ENCODE measurements at regions not wholly inside any gene's neighbourhood (a gene's known extent, or its start where the extent isn't known, plus 50 kb on each side); places are given as distances from the start of the nearest gene placed in this dataset.
A peak's percentile ranks its signal among the peaks of the same experiment; 100 is the strongest.

- FAIRE-seq (no peak), DNase-seq (ENCODE audit: low read depth in 1 of 2, low spot score in 1 of 2) (no peak), ATAC-seq (no peak)
- ChIA-PET CTCF (no interaction called here), POLR2A (no interaction called here)
- Histone ChIP-seq H3K4me2 (no peak overlapping the region), H3K4me3 (no peak overlapping the region), H3K4me1 (no peaks in the 10 kb centered on the region), H3K9me3 (no peaks in the 10 kb centered on the region), H3K27ac (no peak overlapping the region)
- TF ChIP-seq KDM1A (IDR thresholded peaks at IDR 0.05; ENCODE audit: low read depth): no peak
- 53% methylated on average over 12 of the region's 12 CpGs for WGBS (ENCODE audit: missing lambda C conversion rate)
Observed at GRCh38 chr3:80769683-80770082, 991.8 kb downstream of the GBE1 start.

DNA sequence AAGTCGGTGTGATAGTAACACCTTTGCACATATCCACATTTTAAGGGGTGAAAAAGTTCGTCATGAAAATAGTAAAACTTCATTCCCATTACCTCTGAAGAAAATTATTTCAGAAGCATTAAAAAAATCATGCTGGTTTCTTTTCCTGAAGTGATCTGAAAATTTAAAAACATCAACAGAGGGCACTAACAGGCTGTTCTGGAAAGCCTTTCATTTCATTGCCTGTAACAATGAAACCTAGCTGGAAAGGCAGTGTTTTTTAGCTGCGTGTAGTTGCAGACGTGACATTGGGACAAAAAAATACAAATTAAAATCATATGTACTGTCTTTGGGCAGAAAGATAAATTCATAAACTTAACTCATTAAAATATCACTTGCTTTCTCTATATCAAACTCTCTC lies 993.8 kb downstream of the GBE1 start:
- ATAC-seq: no peak
- peak; percentile 70 for FAIRE-seq
- POLR2A ChIA-PET: no interaction called here
- Histone ChIP-seq H3K27ac (no peak overlapping the region), H3K9me3 (no peaks in the 10 kb centered on the region), H3K4me2 (no peak overlapping the region), H3K4me3 (no peak overlapping the region), H3K4me1 (no peaks in the 10 kb centered on the region)
- TF ChIP-seq ESRRA (IDR thresholded peaks at IDR 0.05; ENCODE audit: borderline replicate concordance, low read length) (no peak), HOXB5 (CRISPR knock-in tag; IDR thresholded peaks at IDR 0.05) (no peak), RAD21 (conservative IDR thresholded peaks at IDR 0.05 in 1 of 2, IDR thresholded peaks at IDR 0.05 in 1 of 2) (no peak), KDM1A (IDR thresholded peaks at IDR 0.05; ENCODE audit: low read depth) (no peak), SREBF2 (IDR thresholded peaks at IDR 0.05) (no peak), EHMT2 (IDR thresholded peaks at IDR 0.05; ENCODE audit: low read depth) (no peak), NPAS2 (CRISPR knock-in tag; IDR thresholded peaks at IDR 0.05; ENCODE audit: borderline replicate concordance) (no peak), KDM5A (IDR thresholded peaks at IDR 0.05) (no peak), RNF2 (IDR thresholded peaks at IDR 0.05; ENCODE audit: borderline replicate concordance, low read depth) (no peak), TP53 (CRISPR knock-in tag; IDR thresholded peaks at IDR 0.05) (no peak), CBX2 (IDR thresholded peaks at IDR 0.05; ENCODE audit: borderline replicate concordance, low read depth) (no peak), CBX8 (IDR thresholded peaks at IDR 0.05) (no peak), SMC3 (IDR thresholded peaks at IDR 0.05) (no peak), RFX5 (IDR thresholded peaks at IDR 0.05) (no peak), BHLHE40 (IDR thresholded peaks at IDR 0.05; ENCODE audit: low read depth, low read length) (no peak)
- TF ChIP-seq, protein P1, sequence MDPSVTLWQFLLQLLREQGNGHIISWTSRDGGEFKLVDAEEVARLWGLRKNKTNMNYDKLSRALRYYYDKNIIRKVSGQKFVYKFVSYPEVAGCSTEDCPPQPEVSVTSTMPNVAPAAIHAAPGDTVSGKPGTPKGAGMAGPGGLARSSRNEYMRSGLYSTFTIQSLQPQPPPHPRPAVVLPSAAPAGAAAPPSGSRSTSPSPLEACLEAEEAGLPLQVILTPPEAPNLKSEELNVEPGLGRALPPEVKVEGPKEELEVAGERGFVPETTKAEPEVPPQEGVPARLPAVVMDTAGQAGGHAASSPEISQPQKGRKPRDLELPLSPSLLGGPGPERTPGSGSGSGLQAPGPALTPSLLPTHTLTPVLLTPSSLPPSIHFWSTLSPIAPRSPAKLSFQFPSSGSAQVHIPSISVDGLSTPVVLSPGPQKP (IDR thresholded peaks at IDR 0.05; ENCODE audit: low read depth, low read length): no peak
- TF ChIP-seq, protein P2, sequence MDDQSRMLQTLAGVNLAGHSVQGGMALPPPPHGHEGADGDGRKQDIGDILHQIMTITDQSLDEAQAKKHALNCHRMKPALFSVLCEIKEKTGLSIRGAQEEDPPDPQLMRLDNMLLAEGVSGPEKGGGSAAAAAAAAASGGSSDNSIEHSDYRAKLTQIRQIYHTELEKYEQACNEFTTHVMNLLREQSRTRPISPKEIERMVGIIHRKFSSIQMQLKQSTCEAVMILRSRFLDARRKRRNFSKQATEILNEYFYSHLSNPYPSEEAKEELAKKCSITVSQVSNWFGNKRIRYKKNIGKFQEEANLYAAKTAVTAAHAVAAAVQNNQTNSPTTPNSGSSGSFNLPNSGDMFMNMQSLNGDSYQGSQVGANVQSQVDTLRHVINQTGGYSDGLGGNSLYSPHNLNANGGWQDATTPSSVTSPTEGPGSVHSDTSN (IDR thresholded peaks at IDR 0.05): no peak
- TF ChIP-seq, protein P3, sequence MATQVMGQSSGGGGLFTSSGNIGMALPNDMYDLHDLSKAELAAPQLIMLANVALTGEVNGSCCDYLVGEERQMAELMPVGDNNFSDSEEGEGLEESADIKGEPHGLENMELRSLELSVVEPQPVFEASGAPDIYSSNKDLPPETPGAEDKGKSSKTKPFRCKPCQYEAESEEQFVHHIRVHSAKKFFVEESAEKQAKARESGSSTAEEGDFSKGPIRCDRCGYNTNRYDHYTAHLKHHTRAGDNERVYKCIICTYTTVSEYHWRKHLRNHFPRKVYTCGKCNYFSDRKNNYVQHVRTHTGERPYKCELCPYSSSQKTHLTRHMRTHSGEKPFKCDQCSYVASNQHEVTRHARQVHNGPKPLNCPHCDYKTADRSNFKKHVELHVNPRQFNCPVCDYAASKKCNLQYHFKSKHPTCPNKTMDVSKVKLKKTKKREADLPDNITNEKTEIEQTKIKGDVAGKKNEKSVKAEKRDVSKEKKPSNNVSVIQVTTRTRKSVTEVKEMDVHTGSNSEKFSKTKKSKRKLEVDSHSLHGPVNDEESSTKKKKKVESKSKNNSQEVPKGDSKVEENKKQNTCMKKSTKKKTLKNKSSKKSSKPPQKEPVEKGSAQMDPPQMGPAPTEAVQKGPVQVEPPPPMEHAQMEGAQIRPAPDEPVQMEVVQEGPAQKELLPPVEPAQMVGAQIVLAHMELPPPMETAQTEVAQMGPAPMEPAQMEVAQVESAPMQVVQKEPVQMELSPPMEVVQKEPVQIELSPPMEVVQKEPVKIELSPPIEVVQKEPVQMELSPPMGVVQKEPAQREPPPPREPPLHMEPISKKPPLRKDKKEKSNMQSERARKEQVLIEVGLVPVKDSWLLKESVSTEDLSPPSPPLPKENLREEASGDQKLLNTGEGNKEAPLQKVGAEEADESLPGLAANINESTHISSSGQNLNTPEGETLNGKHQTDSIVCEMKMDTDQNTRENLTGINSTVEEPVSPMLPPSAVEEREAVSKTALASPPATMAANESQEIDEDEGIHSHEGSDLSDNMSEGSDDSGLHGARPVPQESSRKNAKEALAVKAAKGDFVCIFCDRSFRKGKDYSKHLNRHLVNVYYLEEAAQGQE (IDR thresholded peaks at IDR 0.05): no peak
- CTCF ChIA-PET: no interaction called here
- DNase-seq (ENCODE audit: low read depth in 1 of 2, low spot score in 1 of 2): no peak
- 3% methylated on average over 4 of the region's 4 CpGs for WGBS (ENCODE audit: missing lambda C conversion rate)

- no peak for ATAC-seq
- 11% methylated on average over 8 of the region's 8 CpGs for WGBS (ENCODE audit: missing lambda C conversion rate)
- TF ChIP-seq, protein P1 (IDR thresholded peaks at IDR 0.05; ENCODE audit: low read depth, low read length): no peak
- TF ChIP-seq HEYL (CRISPR knock-in tag; IDR thresholded peaks at IDR 0.05) (no peak), RNF2 (IDR thresholded peaks at IDR 0.05; ENCODE audit: borderline replicate concordance, low read depth) (no peak), BCL3 (IDR thresholded peaks at IDR 0.05) (no peak), HMGXB4 (CRISPR knock-in tag; IDR thresholded peaks at IDR 0.05; ENCODE audit: borderline replicate concordance) (no peak), GATA3 (IDR thresholded peaks at IDR 0.05; ENCODE audit: borderline replicate concordance) (no peak)
- TF ChIP-seq, protein P4, sequence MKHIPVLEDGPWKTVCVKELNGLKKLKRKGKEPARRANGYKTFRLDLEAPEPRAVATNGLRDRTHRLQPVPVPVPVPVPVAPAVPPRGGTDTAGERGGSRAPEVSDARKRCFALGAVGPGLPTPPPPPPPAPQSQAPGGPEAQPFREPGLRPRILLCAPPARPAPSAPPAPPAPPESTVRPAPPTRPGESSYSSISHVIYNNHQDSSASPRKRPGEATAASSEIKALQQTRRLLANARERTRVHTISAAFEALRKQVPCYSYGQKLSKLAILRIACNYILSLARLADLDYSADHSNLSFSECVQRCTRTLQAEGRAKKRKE (CRISPR knock-in tag; IDR thresholded peaks at IDR 0.05; ENCODE audit: low read depth): no peak
Observed at GRCh38 chr3:80754969-80755368, 987.2 kb upstream of the ROBO1 start.

More at GRCh38 chr3:80754969-80755368, 987.2 kb upstream of the ROBO1 start:
- CTCF ChIA-PET: interaction anchor here (0.6 kb wide), 1 partner anchor 61 kb away, joined by 3 read pairs; no protein-coding TSS in a partner anchor
- FAIRE-seq (no peak), DNase-seq (ENCODE audit: low read depth in 1 of 2, low spot score in 1 of 2) (no peak)
- POLR2A ChIA-PET: no interaction called here
- Histone ChIP-seq H3K4me3 (no peak overlapping the region), H3K4me2 (no peak overlapping the region), H3K27ac (no peak overlapping the region), H3K9me3 (0 out of 3 replicates have a peak, but pooled peaks cover under 1% of the 10 kb centered on the region), H3K4me1 (no peaks in the 10 kb centered on the region)

All from A549 (cell line).